ENCODE measurements at regions not wholly inside any gene's neighbourhood (a gene's known extent, or its start where the extent isn't known, plus 50 kb on each side); places are given as distances from the start of the nearest gene placed in this dataset.
"Not testable (repeated sequence)": the region's sequence is repeated elsewhere in the genome, so short reads cannot be mapped to it uniquely, and the experiment has no call there.

DNA sequence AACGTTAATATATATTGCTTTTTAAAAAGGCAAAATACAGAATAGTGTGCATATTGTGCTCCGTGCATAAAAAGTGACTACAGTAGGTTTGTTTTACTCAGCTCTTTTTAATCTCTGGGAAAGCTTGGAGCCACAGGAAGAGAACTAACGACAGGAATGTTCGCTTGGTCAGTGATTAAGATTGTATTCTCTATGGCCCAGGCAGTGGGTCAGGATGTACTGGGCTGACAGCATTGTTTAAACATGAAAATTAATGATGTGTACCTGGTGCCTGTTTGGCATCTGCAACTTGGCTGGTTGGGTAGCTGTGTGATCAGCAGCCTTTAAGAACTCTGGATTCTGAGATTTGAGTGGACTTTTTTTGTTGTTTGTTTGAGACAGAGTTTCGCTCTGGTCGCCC is 85.3 kb downstream of the SPATA31A6 start:
- H2BK5ac ChIP-seq (ENCODE audit: low read depth, low read length); H2AFZ ChIP-seq (ENCODE audit: low read length); H3K36me3 ChIP-seq (ENCODE audit: control insufficient read depth in 2 of 4, insufficient read depth in 4 of 4, low read length in 3 of 4); H2BK12ac ChIP-seq (ENCODE audit: low read depth, low read length); H4K5ac ChIP-seq (ENCODE audit: insufficient read length, low read depth, low read length); H3K14ac ChIP-seq (ENCODE audit: insufficient read length); H2AK5ac ChIP-seq (ENCODE audit: low read depth, low read length); H3K23me2 ChIP-seq (ENCODE audit: low read depth, low read length); H3K4me1 ChIP-seq (replicated peaks in 1 of 4; ENCODE audit: control insufficient read depth in 3 of 4, insufficient read depth in 4 of 4, low read length in 3 of 4); H4K8ac ChIP-seq (ENCODE audit: extremely low read depth, insufficient read depth, low read length); H3K79me2 ChIP-seq (ENCODE audit: control insufficient read depth in 1 of 2, insufficient read depth in 2 of 2, low read length in 2 of 2); H3K56ac ChIP-seq (replicated peaks; ENCODE audit: insufficient read length, low read depth, low read length); H4K20me1 ChIP-seq (replicated peaks in 1 of 2; ENCODE audit: control insufficient read depth in 1 of 2, insufficient read depth in 2 of 2, low read length in 2 of 2); H3K4me2 ChIP-seq (ENCODE audit: insufficient read depth in 1 of 2, low read depth in 2 of 2, low read length in 2 of 2); FAIRE-seq; H4K91ac ChIP-seq (replicated peaks; ENCODE audit: insufficient read length, low read length); H3K23ac ChIP-seq (ENCODE audit: insufficient read length); H3K27ac ChIP-seq (ENCODE audit: low read depth, low read length); H3K4ac ChIP-seq (replicated peaks; ENCODE audit: insufficient read length, low read depth, low read length); H2BK20ac ChIP-seq (ENCODE audit: low read length); H3K9ac ChIP-seq (replicated peaks in 1 of 4; ENCODE audit: extremely low read depth in 1 of 4, low read depth in 3 of 4, low read length in 3 of 4); DNase-seq (ENCODE audit: low read depth in 1 of 2, low spot score in 2 of 2); H3K9me3 ChIP-seq (ENCODE audit: insufficient read depth in 2 of 2, low read depth in 1 of 2, low read length in 1 of 2); POLR2A ChIA-PET (ENCODE audit: partially characterized antibody); H3K79me1 ChIP-seq (ENCODE audit: low read depth, low read length); H2BK120ac ChIP-seq (replicated peaks; ENCODE audit: low read depth, low read length); H3K4me3 ChIP-seq (ENCODE audit: extremely low read depth in 1 of 4, insufficient read depth in 2 of 4, low read depth in 3 of 4, low read length in 4 of 4); H2BK15ac ChIP-seq (ENCODE audit: low read length); H3K18ac ChIP-seq (ENCODE audit: extremely low read depth, low read length); H3K27me3 ChIP-seq (replicated peaks in 1 of 4; ENCODE audit: control insufficient read depth in 3 of 4, extremely low read depth in 1 of 4, insufficient read depth in 3 of 4, low read length in 3 of 4): not testable (repeated sequence)
- 85% methylated on average over 6 of the region's 6 CpGs; no CpG with 5 or more reads in 1 of the 2 experiments for WGBS, 2 experiments (ENCODE audit: extremely low coverage in 1 of 2, insufficient coverage in 1 of 2, insufficient read length in 1 of 2, insufficient replicate concordance in 2 of 2, low coverage in 1 of 2, low lambda C conversion rate in 2 of 2, missing lambda C conversion rate in 1 of 2)
- CTCF ChIA-PET (ENCODE audit: partially characterized antibody): interaction anchor here (1.1 kb wide), 1 partner anchor 11 kb away, joined by 4 read pairs; no protein-coding TSS in a partner anchor

GRCh38 chr9:42269171-42269570 is 85.7 kb downstream of the SPATA31A6 start:
- H3K4ac ChIP-seq (replicated peaks; ENCODE audit: insufficient read length, low read depth, low read length); POLR2A ChIA-PET (ENCODE audit: partially characterized antibody); FAIRE-seq; H3K14ac ChIP-seq (ENCODE audit: insufficient read length); H2BK15ac ChIP-seq (ENCODE audit: low read length); H4K20me1 ChIP-seq (replicated peaks in 1 of 2; ENCODE audit: control insufficient read depth in 1 of 2, insufficient read depth in 2 of 2, low read length in 2 of 2); H4K8ac ChIP-seq (ENCODE audit: extremely low read depth, insufficient read depth, low read length); H3K23me2 ChIP-seq (ENCODE audit: low read depth, low read length); H3K23ac ChIP-seq (ENCODE audit: insufficient read length); DNase-seq (ENCODE audit: low read depth in 1 of 2, low spot score in 2 of 2); H2BK5ac ChIP-seq (ENCODE audit: low read depth, low read length); H3K9me3 ChIP-seq (ENCODE audit: insufficient read depth in 2 of 2, low read depth in 1 of 2, low read length in 1 of 2); H3K27ac ChIP-seq (ENCODE audit: low read depth, low read length); H3K4me1 ChIP-seq (replicated peaks in 1 of 4; ENCODE audit: control insufficient read depth in 3 of 4, insufficient read depth in 4 of 4, low read length in 3 of 4); H3K36me3 ChIP-seq (ENCODE audit: control insufficient read depth in 2 of 4, insufficient read depth in 4 of 4, low read length in 3 of 4); H3K9ac ChIP-seq (replicated peaks in 1 of 4; ENCODE audit: extremely low read depth in 1 of 4, low read depth in 3 of 4, low read length in 3 of 4); H2AFZ ChIP-seq (ENCODE audit: low read length); H3K79me1 ChIP-seq (ENCODE audit: low read depth, low read length); H4K91ac ChIP-seq (replicated peaks; ENCODE audit: insufficient read length, low read length); H2BK12ac ChIP-seq (ENCODE audit: low read depth, low read length); H3K79me2 ChIP-seq (ENCODE audit: control insufficient read depth in 1 of 2, insufficient read depth in 2 of 2, low read length in 2 of 2); H3K27me3 ChIP-seq (replicated peaks in 1 of 4; ENCODE audit: control insufficient read depth in 3 of 4, extremely low read depth in 1 of 4, insufficient read depth in 3 of 4, low read length in 3 of 4); H3K56ac ChIP-seq (replicated peaks; ENCODE audit: insufficient read length, low read depth, low read length); H3K4me2 ChIP-seq (ENCODE audit: insufficient read depth in 1 of 2, low read depth in 2 of 2, low read length in 2 of 2); H2BK20ac ChIP-seq (ENCODE audit: low read length); H2AK5ac ChIP-seq (ENCODE audit: low read depth, low read length); H4K5ac ChIP-seq (ENCODE audit: insufficient read length, low read depth, low read length); H3K18ac ChIP-seq (ENCODE audit: extremely low read depth, low read length); CTCF ChIA-PET (ENCODE audit: partially characterized antibody); H3K4me3 ChIP-seq (ENCODE audit: extremely low read depth in 1 of 4, insufficient read depth in 2 of 4, low read depth in 3 of 4, low read length in 4 of 4); H2BK120ac ChIP-seq (replicated peaks; ENCODE audit: low read depth, low read length): not testable (repeated sequence)
- WGBS, 2 experiments (ENCODE audit: extremely low coverage in 1 of 2, insufficient coverage in 1 of 2, insufficient read length in 1 of 2, insufficient replicate concordance in 2 of 2, low coverage in 1 of 2, low lambda C conversion rate in 2 of 2, missing lambda C conversion rate in 1 of 2): 94% methylated on average over 11 of the region's 11 CpGs; no CpG with 5 or more reads in 1 of the 2 experiments
